PC-9 (cell line): ENCODE measurements at regions not wholly inside any gene's neighbourhood (a gene's known extent, or its start where the extent isn't known, plus 50 kb on each side); places are given as distances from the start of the nearest gene placed in this dataset.

ENCODE experiments used
- BruUV-seq: library from RNA; stranded (reverse); fragments of 400-500 nt; replicated peaks from 2 replicates; lab custom pipeline; 2021; lab: Mats Ljungman, UMichigan
- CTCF ChIA-PET: fragments of 300-600 bp; sonication (Branson Sonifier 250); formaldehyde crosslinking; loops from one replicate; lab custom pipeline; 2022; ENCODE audit warnings: antibody characterized with exemption; lab: Charles Lee
- POLR2A ChIA-PET: fragments of 300-600 bp; sonication (Branson Sonifier 250); formaldehyde crosslinking; loops from one replicate; lab custom pipeline; 2022; ENCODE audit warnings: antibody characterized with exemption; ENCODE audit not compliant: unreplicated experiment; lab: Charles Lee
- DNase-seq, 2 experiments: peaks; one replicate each; pipeline versions ENCODE4 v3.0.0 to v3.0.0-alpha.2; 2015 to 2022; ENCODE audit warnings: mixed read lengths in 1 of 2
- H2AFZ ChIP-seq: fragments of 200-600 bp; sonication (generic); 2 replicates; pipeline ENCODE4 v1.8.1; 2017; ENCODE audit warnings: antibody characterized with exemption
- H3F3A ChIP-seq: fragments of 200-600 bp; sonication (generic); 2 replicates; pipeline ENCODE4 v1.8.1; 2017; ENCODE audit warnings: antibody characterized with exemption, mild to moderate bottlenecking, low read depth; ENCODE audit not compliant: insufficient read depth
- H3K27ac ChIP-seq: fragments of 200-600 bp; sonication (generic); 2 replicates; pipeline ENCODE4 v1.6.1; 2016; ENCODE audit warnings: mixed run types
- H3K27me3 ChIP-seq: fragments of 200-600 bp; sonication (generic); 2 replicates; pipeline ENCODE4 v1.6.1; 2016; ENCODE audit warnings: low read depth, mixed run types; ENCODE audit not compliant: insufficient read depth
- H3K36me3 ChIP-seq: fragments of 200-600 bp; sonication (generic); 2 replicates; pipeline ENCODE4 v1.6.1; 2016; ENCODE audit warnings: low read depth, mixed run types
- H3K4me1 ChIP-seq: fragments of 200-600 bp; sonication (generic); replicated peaks from 2 replicates; pipeline ENCODE4 v1.6.1; 2016; ENCODE audit warnings: mixed run types; ENCODE audit not compliant: insufficient read depth
- H3K4me2 ChIP-seq: fragments of 200-600 bp; sonication (generic); 2 replicates; pipeline ENCODE4 v1.6.1; 2017; ENCODE audit warnings: mixed run types
- H3K4me3 ChIP-seq: fragments of 200-600 bp; sonication (generic); 2 replicates; pipeline ENCODE4 v1.6.1; 2016; ENCODE audit warnings: mixed run types
- H3K79me2 ChIP-seq: fragments of 200-600 bp; sonication (generic); 2 replicates; pipeline ENCODE4 v1.6.1; 2017; ENCODE audit warnings: low read depth, mixed run types
- H3K9me2 ChIP-seq: fragments of 200-600 bp; sonication (generic); 2 replicates; pipeline ENCODE4 v1.8.1; 2017; ENCODE audit warnings: mild to moderate bottlenecking; ENCODE audit not compliant: insufficient read depth
- H3K9me3 ChIP-seq: fragments of 200-600 bp; sonication (generic); 2 replicates; pipeline ENCODE4 v1.8.1; 2016; ENCODE audit warnings: low read depth; ENCODE audit not compliant: insufficient read depth
- H4K20me1 ChIP-seq: fragments of 200-600 bp; sonication (generic); 2 replicates; pipeline ENCODE4 v1.8.1; 2017; ENCODE audit not compliant: insufficient read depth
- EZH2 ChIP-seq: fragments of 200-600 bp; sonication (generic); IDR thresholded peaks from 2 replicates; pipeline ENCODE4 v1.8.0; 2017; ENCODE audit warnings: antibody characterized with exemption, low read depth
- intact Hi-C: fragments of 100-400 bp; cut with micrococcal nuclease; formaldehyde crosslinking; loops from one replicate; pipeline ENCODE4 v1.10.0; 2022; ENCODE audit not compliant: unreplicated experiment
- TF ChIP-seq, protein P1 (sequence below): fragments of 200-600 bp; sonication (generic); conservative IDR thresholded peaks from 2 replicates; pipeline ENCODE4 v1.6.1; 2017; ENCODE audit warnings: mixed run types, antibody characterized with exemption, mild to moderate bottlenecking, moderate library complexity

GRCh38 chr4:146027761-146028160 is 89.1 kb upstream of the ZNF827 start:
- H3F3A ChIP-seq = no peaks in the 10 kb centered on the region
- H3K4me3 ChIP-seq = no peak overlapping the region
- no peaks in the 10 kb centered on the region for H3K79me2 ChIP-seq
- H3K36me3 ChIP-seq = no peaks in the 10 kb centered on the region
- H3K4me2 ChIP-seq = no peak overlapping the region
- no peaks in the 10 kb centered on the region for H3K9me2 ChIP-seq
- no peaks in the 10 kb centered on the region for H4K20me1 ChIP-seq
- no TSS peak for BruUV-seq
- no peak overlapping the region for H2AFZ ChIP-seq
- H3K27me3 ChIP-seq = no peaks in the 10 kb centered on the region
- peaks cover 9% of the 10 kb centered on the region for H3K4me1 ChIP-seq
- intact Hi-C loops = no loop called here
- no peak for DNase-seq
- ChIA-PET POLR2A (no interaction called here), CTCF (no interaction called here)
- H3K9me3 ChIP-seq = no peaks in the 10 kb centered on the region
- TF ChIP-seq, protein P1, sequence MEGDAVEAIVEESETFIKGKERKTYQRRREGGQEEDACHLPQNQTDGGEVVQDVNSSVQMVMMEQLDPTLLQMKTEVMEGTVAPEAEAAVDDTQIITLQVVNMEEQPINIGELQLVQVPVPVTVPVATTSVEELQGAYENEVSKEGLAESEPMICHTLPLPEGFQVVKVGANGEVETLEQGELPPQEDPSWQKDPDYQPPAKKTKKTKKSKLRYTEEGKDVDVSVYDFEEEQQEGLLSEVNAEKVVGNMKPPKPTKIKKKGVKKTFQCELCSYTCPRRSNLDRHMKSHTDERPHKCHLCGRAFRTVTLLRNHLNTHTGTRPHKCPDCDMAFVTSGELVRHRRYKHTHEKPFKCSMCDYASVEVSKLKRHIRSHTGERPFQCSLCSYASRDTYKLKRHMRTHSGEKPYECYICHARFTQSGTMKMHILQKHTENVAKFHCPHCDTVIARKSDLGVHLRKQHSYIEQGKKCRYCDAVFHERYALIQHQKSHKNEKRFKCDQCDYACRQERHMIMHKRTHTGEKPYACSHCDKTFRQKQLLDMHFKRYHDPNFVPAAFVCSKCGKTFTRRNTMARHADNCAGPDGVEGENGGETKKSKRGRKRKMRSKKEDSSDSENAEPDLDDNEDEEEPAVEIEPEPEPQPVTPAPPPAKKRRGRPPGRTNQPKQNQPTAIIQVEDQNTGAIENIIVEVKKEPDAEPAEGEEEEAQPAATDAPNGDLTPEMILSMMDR = no peak
- TF ChIP-seq EZH2 = no peak
- H3K27ac ChIP-seq = no peak overlapping the region

GRCh38 chr4:146023334-146023967 is 84.8 kb upstream of the ZNF827 start:
- Histone ChIP-seq H3K9me3 (no peaks in the 10 kb centered on the region), H3K4me2 (no peak overlapping the region), H4K20me1 (no peaks in the 10 kb centered on the region), H3K4me3 (no peak overlapping the region), H3K36me3 (no peaks in the 10 kb centered on the region), H3K27me3 (no peaks in the 10 kb centered on the region), H3K27ac (no peak overlapping the region), H3F3A (no peaks in the 10 kb centered on the region), H3K79me2 (no peaks in the 10 kb centered on the region), H3K9me2 (no peaks in the 10 kb centered on the region), H2AFZ (no peak overlapping the region), H3K4me1 (no peaks in the 10 kb centered on the region)
- no TSS peak for BruUV-seq
- no peak for DNase-seq
- intact Hi-C loops = no loop called here
- TF ChIP-seq, protein P1 = no peak
- TF ChIP-seq EZH2 = no peak
- CTCF ChIA-PET = no interaction called here
- POLR2A ChIA-PET = no interaction called here

DNA sequence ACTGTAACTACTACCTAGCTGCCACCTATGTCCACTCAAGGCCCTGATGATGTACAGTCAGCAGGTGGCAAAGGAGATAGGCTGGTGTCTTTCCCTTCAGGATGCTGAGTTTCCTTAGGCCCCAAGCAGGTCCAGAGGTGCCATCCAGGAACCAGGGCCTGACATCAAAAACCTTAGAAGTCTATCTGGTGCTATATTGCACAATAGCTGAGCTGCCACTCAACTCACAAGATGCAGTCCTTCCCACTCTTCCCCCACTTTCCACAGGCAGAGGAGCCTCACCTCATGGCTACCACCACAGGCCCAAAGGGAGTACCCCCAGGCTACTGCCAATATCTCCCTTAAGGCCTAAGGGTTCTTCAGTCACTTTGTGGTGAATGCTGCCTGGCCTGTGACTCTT is 83.9 kb upstream of the ZNF827 start:
- H3K4me1 ChIP-seq = no peaks in the 10 kb centered on the region
- TF ChIP-seq EZH2 = no peak
- TF ChIP-seq, protein P1 = no peak
- intact Hi-C loops = no loop called here
- no peaks in the 10 kb centered on the region for H4K20me1 ChIP-seq
- H3K4me2 ChIP-seq = no peak overlapping the region
- H3K79me2 ChIP-seq = no peaks in the 10 kb centered on the region
- H3F3A ChIP-seq = no peaks in the 10 kb centered on the region
- CTCF ChIA-PET = no interaction called here
- no peak overlapping the region for H2AFZ ChIP-seq
- no peak overlapping the region for H3K27ac ChIP-seq
- no peak overlapping the region for H3K4me3 ChIP-seq
- DNase-seq = no peak
- POLR2A ChIA-PET = no interaction called here
- no TSS peak for BruUV-seq
- H3K36me3 ChIP-seq = no peaks in the 10 kb centered on the region
- no peaks in the 10 kb centered on the region for H3K27me3 ChIP-seq
- H3K9me3 ChIP-seq = no peaks in the 10 kb centered on the region
- no peaks in the 10 kb centered on the region for H3K9me2 ChIP-seq
